Neuron (in vitro differentiated cells): ENCODE measurements at regions not wholly inside any gene's neighbourhood (a gene's known extent, or its start where the extent isn't known, plus 50 kb on each side); places are given as distances from the start of the nearest gene placed in this dataset.

Experiments
- H2AFZ ChIP-seq: one replicate; pipeline ENCODE4 v1.6.1; 2013; ENCODE audit warnings: low read depth, mild to moderate bottlenecking, inconsistent platforms, low read length, moderate library complexity
- H3K27me3 ChIP-seq: one replicate; pipeline ENCODE4 v1.6.1; 2013; ENCODE audit warnings: low read length; ENCODE audit not compliant: insufficient read depth
- H3K36me3 ChIP-seq: one replicate; pipeline ENCODE4 v1.6.1; 2013; ENCODE audit warnings: low read length; ENCODE audit not compliant: insufficient read depth
- H3K4me1 ChIP-seq: one replicate; pipeline ENCODE4 v1.6.1; 2013; ENCODE audit warnings: low read length; ENCODE audit not compliant: insufficient read depth
- H3K4me3 ChIP-seq: 2 replicates; pipeline ENCODE4 v1.5.1; 2013; ENCODE audit warnings: mild to moderate bottlenecking, low read length, moderate library complexity
- H3K9me3 ChIP-seq: one replicate; pipeline ENCODE4 v1.6.1; 2013; ENCODE audit warnings: low read length

DNA sequence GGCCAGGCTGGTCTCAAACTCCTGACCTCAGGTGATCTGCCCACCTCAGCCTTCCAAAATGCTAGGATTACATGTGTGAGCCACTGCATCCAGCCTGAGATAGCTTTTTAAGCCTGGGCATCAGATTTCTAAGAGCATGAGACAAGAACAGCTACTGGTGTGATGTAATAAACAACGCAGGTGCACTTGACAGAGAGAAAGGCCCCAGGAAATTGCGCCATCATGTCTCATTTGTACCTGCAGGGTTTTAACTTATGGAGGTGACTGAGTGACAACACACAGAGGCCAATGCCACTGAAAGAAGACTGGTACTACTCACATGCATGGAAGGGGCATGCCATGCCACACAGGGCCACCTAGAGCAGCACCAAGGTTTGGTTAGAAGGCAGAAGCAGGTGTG lies 209.4 kb downstream of the SP3 start:
- Histone ChIP-seq H2AFZ (no peak overlapping the region), H3K36me3 (no peaks in the 10 kb centered on the region), H3K27me3 (no peaks in the 10 kb centered on the region), H3K4me3 (no peak overlapping the region), H3K9me3 (no peaks in the 10 kb centered on the region), H3K4me1 (peaks cover under 1% of the 10 kb centered on the region)

GRCh38 chr2:173759959-173760358 lies 205.2 kb downstream of the SP3 start:
- Histone ChIP-seq H3K27me3 (no peaks in the 10 kb centered on the region), H3K4me1 (no peaks in the 10 kb centered on the region), H3K36me3 (no peaks in the 10 kb centered on the region), H3K4me3 (no peak overlapping the region), H3K9me3 (no peaks in the 10 kb centered on the region), H2AFZ (no peak overlapping the region)

GRCh38 chr2:173760553-173760952 lies 204.6 kb downstream of the SP3 start:
- Histone ChIP-seq H2AFZ (no peak overlapping the region), H3K4me3 (no peak overlapping the region), H3K9me3 (no peaks in the 10 kb centered on the region), H3K36me3 (no peaks in the 10 kb centered on the region), H3K27me3 (no peaks in the 10 kb centered on the region), H3K4me1 (no peaks in the 10 kb centered on the region)

GRCh38 chr2:173761603-173762119 lies 203.5 kb downstream of the SP3 start:
- H2AFZ ChIP-seq: no peak overlapping the region
- H3K27me3 ChIP-seq: no peaks in the 10 kb centered on the region
- no peaks in the 10 kb centered on the region for H3K4me1 ChIP-seq

DNA sequence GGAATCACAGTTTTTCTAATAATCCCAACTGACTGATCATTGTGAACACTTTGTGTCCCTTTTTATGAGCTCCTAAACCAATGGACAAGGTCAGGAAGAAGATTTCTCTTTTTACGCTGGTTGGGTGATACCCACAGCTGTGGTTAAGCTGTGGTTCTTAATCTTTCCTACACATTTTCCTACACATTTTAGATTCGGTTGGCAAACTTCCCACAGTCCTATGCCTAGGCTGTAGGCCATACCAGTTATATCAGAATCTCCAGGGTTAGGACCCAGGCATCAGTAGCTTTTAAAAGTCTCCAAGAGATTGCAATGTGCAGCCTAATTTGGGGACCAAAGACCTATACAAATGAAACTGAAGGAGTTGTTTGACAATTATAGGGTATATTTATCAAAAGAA lies 203.0 kb downstream of the SP3 start:
- H3K4me1 ChIP-seq: no peaks in the 10 kb centered on the region
- no peaks in the 10 kb centered on the region for H3K36me3 ChIP-seq
- no peak overlapping the region for H3K4me3 ChIP-seq
- no peaks in the 10 kb centered on the region for H3K27me3 ChIP-seq
- no peak overlapping the region for H2AFZ ChIP-seq
- no peaks in the 10 kb centered on the region for H3K9me3 ChIP-seq

More at GRCh38 chr2:173761603-173762119, 203.5 kb downstream of the SP3 start:
- no peaks in the 10 kb centered on the region for H3K36me3 ChIP-seq
- H3K4me3 ChIP-seq: no peak overlapping the region
- no peaks in the 10 kb centered on the region for H3K9me3 ChIP-seq

DNA sequence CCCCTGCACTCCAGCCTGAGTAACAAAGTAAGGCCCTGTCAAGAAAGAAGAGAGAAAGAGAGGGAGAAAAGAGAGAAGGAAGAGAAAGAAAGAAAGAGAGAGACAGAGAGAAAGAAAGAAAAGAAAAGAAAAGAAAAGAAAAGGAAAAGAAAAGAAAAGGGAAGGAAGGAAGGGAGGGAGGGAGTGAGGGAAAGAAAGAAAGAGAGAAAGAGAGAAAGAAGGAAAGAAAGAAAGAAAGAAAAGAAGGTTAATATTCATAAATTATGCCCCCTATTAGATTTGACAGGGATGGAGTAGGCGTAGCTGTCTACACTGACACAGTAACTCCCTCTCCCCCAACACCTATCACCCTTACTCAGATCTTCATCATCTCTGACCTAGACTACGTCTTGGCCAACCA lies 202.3 kb downstream of the SP3 start:
- no peaks in the 10 kb centered on the region for H3K9me3 ChIP-seq
- H3K36me3 ChIP-seq: no peaks in the 10 kb centered on the region
- no peak overlapping the region for H3K4me3 ChIP-seq
- no peaks in the 10 kb centered on the region for H3K27me3 ChIP-seq
- no peaks in the 10 kb centered on the region for H3K4me1 ChIP-seq
- H2AFZ ChIP-seq: no peak overlapping the region

GRCh38 chr2:173763641-173764040 lies 201.5 kb downstream of the SP3 start:
- no peaks in the 10 kb centered on the region for H3K36me3 ChIP-seq
- H3K4me3 ChIP-seq: no peak overlapping the region
- H3K27me3 ChIP-seq: no peaks in the 10 kb centered on the region
- no peak overlapping the region for H2AFZ ChIP-seq
- H3K9me3 ChIP-seq: no peaks in the 10 kb centered on the region
- no peaks in the 10 kb centered on the region for H3K4me1 ChIP-seq

GRCh38 chr2:173764094-173764493 lies 201.1 kb downstream of the SP3 start:
- Histone ChIP-seq H3K4me3 (no peak overlapping the region), H3K4me1 (no peaks in the 10 kb centered on the region), H3K36me3 (no peaks in the 10 kb centered on the region), H3K27me3 (no peaks in the 10 kb centered on the region), H3K9me3 (no peaks in the 10 kb centered on the region), H2AFZ (no peak overlapping the region)

DNA sequence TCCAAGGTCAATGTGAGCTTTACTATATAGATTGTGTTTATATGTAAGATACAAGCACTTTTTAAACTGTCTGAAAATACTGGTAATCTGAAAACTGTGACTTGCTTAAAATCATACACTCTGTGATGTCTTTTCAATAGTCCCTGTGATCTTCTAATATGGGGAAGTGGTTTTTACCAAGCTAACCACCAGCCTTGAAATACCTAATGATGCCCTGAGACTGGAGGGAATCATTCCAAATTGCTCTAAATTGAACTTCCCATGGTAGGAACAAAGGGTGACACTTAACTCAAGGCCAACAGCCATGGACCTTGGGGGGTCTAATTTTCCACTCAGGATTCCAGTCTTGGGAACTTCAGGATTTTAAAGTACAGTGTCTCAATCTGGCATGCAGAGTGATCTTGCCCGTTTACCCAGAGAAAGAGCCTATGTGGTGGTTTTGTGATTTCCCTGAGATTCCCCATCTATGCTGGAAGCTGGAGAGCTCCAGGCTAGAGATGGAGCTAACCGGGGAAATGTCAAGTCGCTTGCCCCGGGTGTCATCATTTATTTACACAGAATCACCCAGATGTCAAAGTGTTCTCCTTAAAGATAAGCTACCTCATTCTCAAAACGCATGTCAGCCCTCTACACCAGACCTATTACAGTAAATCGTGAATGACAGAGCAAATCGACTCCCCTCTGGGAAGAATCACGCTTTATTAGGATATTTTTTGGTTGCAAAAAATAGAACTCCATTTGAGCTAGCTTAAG lies 198.5 kb downstream of the SP3 start:
- H3K9me3 ChIP-seq: no peaks in the 10 kb centered on the region
- no peak overlapping the region for H2AFZ ChIP-seq
- no peak overlapping the region for H3K4me3 ChIP-seq
- H3K4me1 ChIP-seq: no peaks in the 10 kb centered on the region
- H3K36me3 ChIP-seq: no peaks in the 10 kb centered on the region
- no peaks in the 10 kb centered on the region for H3K27me3 ChIP-seq

DNA sequence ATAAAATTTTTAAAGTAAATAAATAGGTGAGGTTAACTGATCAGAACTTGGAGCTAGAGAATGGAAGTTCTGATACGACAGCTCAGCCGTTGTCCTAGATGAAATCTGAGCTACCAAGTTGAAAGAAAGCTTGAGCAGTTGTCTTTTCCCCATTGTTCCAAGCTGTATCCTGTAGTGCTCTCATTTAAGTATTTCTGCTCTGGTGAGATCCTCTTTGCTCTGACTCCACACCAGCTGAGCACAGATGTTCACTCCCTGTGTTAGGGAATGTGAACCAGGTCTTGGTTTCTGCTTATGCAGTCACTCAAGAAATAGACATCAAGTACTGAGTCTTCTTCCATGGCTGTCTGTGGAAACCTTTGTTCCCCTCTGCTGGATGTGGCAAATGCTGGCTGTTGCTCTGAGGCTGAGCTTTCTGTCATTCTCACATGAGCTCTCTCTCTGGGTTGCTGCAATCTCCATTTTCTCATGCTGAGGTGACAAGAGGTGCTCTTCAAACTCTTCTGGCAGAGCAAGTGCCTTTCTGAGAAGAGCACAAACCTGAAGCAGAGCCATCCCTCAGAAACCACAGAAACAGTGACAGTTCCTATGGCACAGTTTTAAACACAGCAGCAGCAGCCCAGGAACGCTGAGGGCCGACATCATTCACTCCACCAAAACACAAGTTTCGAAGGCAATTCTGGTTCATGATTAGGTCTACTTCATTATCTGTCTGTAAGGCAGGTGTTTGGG lies 194.1 kb downstream of the SP3 start:
- H3K4me1 ChIP-seq: no peaks in the 10 kb centered on the region
- H3K4me3 ChIP-seq: no peak overlapping the region
- H3K9me3 ChIP-seq: no peaks in the 10 kb centered on the region

DNA sequence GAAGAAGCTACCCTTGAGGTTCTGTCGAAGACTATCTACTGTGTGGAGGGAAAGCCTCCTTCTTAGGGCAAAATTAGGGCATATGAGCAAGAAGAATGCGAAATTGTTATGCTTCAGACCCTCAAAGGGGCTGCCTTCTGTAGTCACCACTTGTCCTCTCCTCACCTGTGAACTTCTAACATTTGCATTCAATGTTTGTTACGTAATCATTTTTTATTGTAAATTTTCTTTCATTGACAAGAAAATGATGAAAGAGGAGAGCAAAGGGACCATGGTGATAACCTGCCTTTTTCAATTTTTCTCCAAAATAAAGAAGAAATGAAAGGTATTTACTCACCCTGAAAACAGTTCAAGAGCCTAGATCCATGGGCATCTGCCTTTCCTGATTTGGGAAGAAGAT lies 193.0 kb downstream of the SP3 start:
- H3K36me3 ChIP-seq: no peaks in the 10 kb centered on the region
- H3K9me3 ChIP-seq: no peaks in the 10 kb centered on the region
- no peaks in the 10 kb centered on the region for H3K4me1 ChIP-seq
- H3K27me3 ChIP-seq: no peaks in the 10 kb centered on the region
- no peak overlapping the region for H3K4me3 ChIP-seq
- no peak overlapping the region for H2AFZ ChIP-seq

More for the DNA sequence above, 194.1 kb downstream of the SP3 start:
- Histone ChIP-seq H3K36me3 (no peaks in the 10 kb centered on the region), H2AFZ (no peak overlapping the region), H3K27me3 (no peaks in the 10 kb centered on the region)

DNA sequence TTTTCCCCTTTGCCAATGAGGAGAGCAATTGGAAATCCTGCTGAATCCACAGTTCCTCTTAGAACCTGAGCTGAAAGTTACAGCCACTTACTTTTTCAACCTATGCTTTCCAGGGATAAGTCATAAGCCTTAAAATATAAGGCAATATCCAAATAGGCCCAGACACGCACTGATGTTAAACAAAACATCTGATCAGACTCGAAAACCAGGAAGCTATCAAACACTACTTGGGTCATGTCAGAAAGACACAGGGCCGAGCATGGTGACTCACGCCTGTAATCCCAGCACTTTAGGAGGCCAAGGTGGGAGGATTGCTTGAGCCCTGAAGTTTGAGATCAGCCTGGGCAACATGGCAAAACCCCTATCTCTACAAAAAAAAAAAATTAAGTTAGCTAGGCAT lies 192.1 kb downstream of the SP3 start:
- Histone ChIP-seq H3K36me3 (no peaks in the 10 kb centered on the region), H3K4me3 (no peak overlapping the region)

GRCh38 chr2:173775440-173775839 lies 189.7 kb downstream of the SP3 start:
- H3K9me3 ChIP-seq: no peaks in the 10 kb centered on the region
- H2AFZ ChIP-seq: no peak overlapping the region
- H3K4me3 ChIP-seq: no peak overlapping the region
- H3K4me1 ChIP-seq: no peaks in the 10 kb centered on the region
- H3K27me3 ChIP-seq: no peaks in the 10 kb centered on the region
- H3K36me3 ChIP-seq: no peaks in the 10 kb centered on the region

More for the DNA sequence above, 192.1 kb downstream of the SP3 start:
- no peaks in the 10 kb centered on the region for H3K9me3 ChIP-seq
- H2AFZ ChIP-seq: no peak overlapping the region
- no peaks in the 10 kb centered on the region for H3K4me1 ChIP-seq
- H3K27me3 ChIP-seq: no peaks in the 10 kb centered on the region
